GM12878 (cell line): ENCODE measurements at regions not wholly inside any gene's neighbourhood (a gene's known extent, or its start where the extent isn't known, plus 50 kb on each side); places are given as distances from the start of the nearest gene placed in this dataset.

Experiments
- EGR1 ChIP-seq, 2 experiments: IDR thresholded peaks; 1 replicate in 1 of 2; 2 replicates in 1 of 2; pipeline ENCODE4 v1.6.1; 2011 to 2012; ENCODE audit warnings: low read depth in 2 of 2, low read length in 2 of 2, borderline replicate concordance in 1 of 2, mild to moderate bottlenecking in 1 of 2, moderate library complexity in 1 of 2
- POLR2AphosphoS2 ChIP-seq: IDR thresholded peaks from 2 replicates; pipeline ENCODE4 v1.6.1; 2011; ENCODE audit warnings: low read depth, mild to moderate bottlenecking, low read length, improper control_type of control experiment, moderate library complexity
- POLR2AphosphoS5 ChIP-seq: IDR thresholded peaks from 2 replicates; pipeline ENCODE4 v1.6.1; 2011; ENCODE audit warnings: mild to moderate bottlenecking, low read length, inconsistent platforms
- TBL1XR1 ChIP-seq: IDR thresholded peaks from 2 replicates; pipeline ENCODE4 v1.6.1; 2012; ENCODE audit warnings: low read depth, low read length, improper control_type of control experiment
- ZNF274 ChIP-seq: IDR thresholded peaks from one replicate; pipeline ENCODE4 v1.8.0; 2011; ENCODE audit not compliant: insufficient read length, insufficient read depth
- TF ChIP-seq, protein P1 (sequence below), 3 experiments: IDR thresholded peaks in 2 of 3; conservative IDR thresholded peaks in 1 of 3; 2 replicates each; pipeline ENCODE4 v1.5.1; 2011; ENCODE audit warnings: low read depth in 3 of 3, low read length in 3 of 3, mild to moderate bottlenecking in 3 of 3, control low read depth in 2 of 3, moderate library complexity in 2 of 3, inconsistent platforms in 1 of 3, mixed read lengths in 1 of 3; ENCODE audit not compliant: control insufficient read depth in 2 of 3, insufficient read depth in 1 of 3; ENCODE audit errors: extremely low read depth in 1 of 3

GRCh38 chr2:186136860-186137259 lies 349.2 kb upstream of the ZC3H15 start:
- no peak for TF ChIP-seq EGR1 (IDR thresholded peaks at IDR 0.05; ENCODE audit: borderline replicate concordance in 1 of 2, low read depth in 2 of 2, low read length in 2 of 2)
- TF ChIP-seq POLR2AphosphoS5: no peak
- TF ChIP-seq, protein P1, sequence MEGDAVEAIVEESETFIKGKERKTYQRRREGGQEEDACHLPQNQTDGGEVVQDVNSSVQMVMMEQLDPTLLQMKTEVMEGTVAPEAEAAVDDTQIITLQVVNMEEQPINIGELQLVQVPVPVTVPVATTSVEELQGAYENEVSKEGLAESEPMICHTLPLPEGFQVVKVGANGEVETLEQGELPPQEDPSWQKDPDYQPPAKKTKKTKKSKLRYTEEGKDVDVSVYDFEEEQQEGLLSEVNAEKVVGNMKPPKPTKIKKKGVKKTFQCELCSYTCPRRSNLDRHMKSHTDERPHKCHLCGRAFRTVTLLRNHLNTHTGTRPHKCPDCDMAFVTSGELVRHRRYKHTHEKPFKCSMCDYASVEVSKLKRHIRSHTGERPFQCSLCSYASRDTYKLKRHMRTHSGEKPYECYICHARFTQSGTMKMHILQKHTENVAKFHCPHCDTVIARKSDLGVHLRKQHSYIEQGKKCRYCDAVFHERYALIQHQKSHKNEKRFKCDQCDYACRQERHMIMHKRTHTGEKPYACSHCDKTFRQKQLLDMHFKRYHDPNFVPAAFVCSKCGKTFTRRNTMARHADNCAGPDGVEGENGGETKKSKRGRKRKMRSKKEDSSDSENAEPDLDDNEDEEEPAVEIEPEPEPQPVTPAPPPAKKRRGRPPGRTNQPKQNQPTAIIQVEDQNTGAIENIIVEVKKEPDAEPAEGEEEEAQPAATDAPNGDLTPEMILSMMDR (IDR thresholded peaks at IDR 0.05 in 2 of 3, conservative IDR thresholded peaks at IDR 0.05 in 1 of 3; ENCODE audit: control insufficient read depth in 2 of 3, extremely low read depth in 1 of 3, insufficient read depth in 1 of 3, low read depth in 3 of 3, low read length in 3 of 3): no peak
- no peak for TF ChIP-seq POLR2AphosphoS2
- TF ChIP-seq ZNF274: no peak
- no peak for TF ChIP-seq TBL1XR1
